ENCODE measurements at regions not wholly inside any gene's neighbourhood (a gene's known extent, or its start where the extent isn't known, plus 50 kb on each side); places are given as distances from the start of the nearest gene placed in this dataset.

GRCh38 chr1:10903821-10904220, 107.4 kb upstream of the CASZ1 start:
- H2AFZ ChIP-seq (ENCODE audit: low read depth) = no peak overlapping the region
- H3K79me2 ChIP-seq (ENCODE audit: insufficient read depth, low read depth) = no peaks in the 10 kb centered on the region
- no peak overlapping the region for H3K4me2 ChIP-seq
- H3K4me1 ChIP-seq (ENCODE audit: low read depth, poor library complexity, severe bottlenecking) = no peaks in the 10 kb centered on the region
- no peaks in the 10 kb centered on the region for H3K36me3 ChIP-seq (ENCODE audit: insufficient read depth)
- TF ChIP-seq CTCF (conservative IDR thresholded peaks at IDR 0.05; ENCODE audit: low read depth, low read length) = no peak
- H3K9ac ChIP-seq = no peak overlapping the region
- no peak overlapping the region for H3K27ac ChIP-seq
- H3K4me3 ChIP-seq (IDR thresholded peaks at IDR 0.05; ENCODE audit: insufficient read depth, low read depth, low read length) = no peak overlapping the region
- no peaks in the 10 kb centered on the region for H4K20me1 ChIP-seq (ENCODE audit: insufficient read depth)
- peaks cover 98% of the 10 kb centered on the region for H3K27me3 ChIP-seq (ENCODE audit: insufficient read depth, low read depth)

GRCh38 chr1:10904396-10905358, 107.8 kb upstream of the TARDBP start:
- no peak overlapping the region for H2AFZ ChIP-seq (ENCODE audit: low read depth)
- H3K4me2 ChIP-seq = no peak overlapping the region
- no peaks in the 10 kb centered on the region for H3K79me2 ChIP-seq (ENCODE audit: insufficient read depth, low read depth)
- H3K27ac ChIP-seq = no peak overlapping the region
- H3K36me3 ChIP-seq (ENCODE audit: insufficient read depth) = no peaks in the 10 kb centered on the region
- H3K4me3 ChIP-seq (IDR thresholded peaks at IDR 0.05; ENCODE audit: insufficient read depth, low read depth, low read length) = no peak overlapping the region
- TF ChIP-seq CTCF (conservative IDR thresholded peaks at IDR 0.05; ENCODE audit: low read depth, low read length) = no peak
- H4K20me1 ChIP-seq (ENCODE audit: insufficient read depth) = no peaks in the 10 kb centered on the region
- no peak overlapping the region for H3K9ac ChIP-seq
- peaks cover 96% of the 10 kb centered on the region for H3K27me3 ChIP-seq (ENCODE audit: insufficient read depth, low read depth)
- H3K4me1 ChIP-seq (ENCODE audit: low read depth, poor library complexity, severe bottlenecking) = no peaks in the 10 kb centered on the region

- Histone ChIP-seq H3K36me3 (ENCODE audit: insufficient read depth) (no peaks in the 10 kb centered on the region), H4K20me1 (ENCODE audit: insufficient read depth) (no peaks in the 10 kb centered on the region), H3K9ac (no peak overlapping the region), H3K4me3 (IDR thresholded peaks at IDR 0.05; ENCODE audit: insufficient read depth, low read depth, low read length) (no peak overlapping the region), H3K27ac (no peak overlapping the region), H3K27me3 (ENCODE audit: insufficient read depth, low read depth) (peaks cover 96% of the 10 kb centered on the region), H3K79me2 (ENCODE audit: insufficient read depth, low read depth) (no peaks in the 10 kb centered on the region), H3K4me2 (no peak overlapping the region), H3K4me1 (ENCODE audit: low read depth, poor library complexity, severe bottlenecking) (no peaks in the 10 kb centered on the region), H2AFZ (ENCODE audit: low read depth) (no peak overlapping the region)
- TF ChIP-seq CTCF (conservative IDR thresholded peaks at IDR 0.05; ENCODE audit: low read depth, low read length) = no peak
Observed at GRCh38 chr1:10905841-10906655, 106.4 kb upstream of the TARDBP start.

GRCh38 chr1:10906866-10907519, 105.5 kb upstream of the TARDBP start:
- Histone ChIP-seq H3K79me2 (ENCODE audit: insufficient read depth, low read depth) (no peaks in the 10 kb centered on the region), H3K4me1 (ENCODE audit: low read depth, poor library complexity, severe bottlenecking) (no peaks in the 10 kb centered on the region), H2AFZ (ENCODE audit: low read depth) (no peak overlapping the region), H3K36me3 (ENCODE audit: insufficient read depth) (no peaks in the 10 kb centered on the region), H4K20me1 (ENCODE audit: insufficient read depth) (no peaks in the 10 kb centered on the region), H3K4me3 (IDR thresholded peaks at IDR 0.05; ENCODE audit: insufficient read depth, low read depth, low read length) (no peak overlapping the region), H3K4me2 (no peak overlapping the region), H3K9ac (no peak overlapping the region), H3K27ac (no peak overlapping the region), H3K27me3 (ENCODE audit: insufficient read depth, low read depth) (peaks cover 96% of the 10 kb centered on the region)
- no peak for TF ChIP-seq CTCF (conservative IDR thresholded peaks at IDR 0.05; ENCODE audit: low read depth, low read length)

Measured in KMS-11 (cell line).